Activated CD8-positive, alpha-beta memory T cell treated with anti-CD3 and anti-CD28 coated beads for 48 hours (primary cell): ENCODE measurements at regions not wholly inside any gene's neighbourhood (a gene's known extent, or its start where the extent isn't known, plus 50 kb on each side); places are given as distances from the start of the nearest gene placed in this dataset.

Experiments used
- DNase-seq, 3 experiments: peaks; one replicate each; pipeline ENCODE4 v3.0.0-alpha.2; 2020; ENCODE audit warnings: low read depth in 2 of 3, low spot score in 2 of 3

DNA sequence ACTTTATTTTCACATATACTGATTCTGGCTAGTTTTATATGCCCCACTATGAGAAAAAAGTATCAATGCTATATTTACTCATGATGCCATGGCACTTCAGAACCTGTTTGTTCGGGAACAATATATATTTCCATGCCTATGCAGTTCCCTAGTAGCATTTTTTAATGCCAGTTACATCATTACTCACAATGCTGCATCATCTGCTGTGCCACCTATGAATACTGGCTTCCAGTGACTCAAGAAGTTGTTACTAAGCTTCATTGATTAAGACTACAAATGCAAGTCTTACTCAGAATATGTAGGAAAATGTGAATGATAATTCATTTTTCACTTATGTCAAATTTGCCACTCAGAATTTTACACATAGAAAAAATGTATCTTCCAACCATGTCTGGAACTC is 97.9 kb downstream of the MAFB start:
- no peak for DNase-seq

DNA sequence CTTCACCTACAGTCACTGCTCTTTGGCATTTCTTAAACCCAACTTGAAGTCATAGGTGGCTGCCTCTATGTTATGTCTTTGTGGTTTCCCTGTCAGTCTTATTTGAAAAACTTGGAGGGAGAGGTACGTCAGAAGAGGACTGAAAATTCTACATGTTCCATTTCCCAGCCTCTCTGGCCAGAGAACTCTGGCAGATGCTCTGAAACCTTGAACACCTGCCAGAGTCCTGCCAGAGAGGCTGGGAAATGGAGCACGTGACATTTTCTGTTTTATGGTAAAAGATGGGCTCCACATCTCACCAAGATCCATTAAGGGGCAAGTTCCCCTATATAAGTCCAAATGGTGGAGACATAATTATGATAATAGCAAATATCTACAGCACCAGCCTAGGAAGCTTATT is 99.5 kb downstream of the MAFB start:
- no peak for DNase-seq

DNA sequence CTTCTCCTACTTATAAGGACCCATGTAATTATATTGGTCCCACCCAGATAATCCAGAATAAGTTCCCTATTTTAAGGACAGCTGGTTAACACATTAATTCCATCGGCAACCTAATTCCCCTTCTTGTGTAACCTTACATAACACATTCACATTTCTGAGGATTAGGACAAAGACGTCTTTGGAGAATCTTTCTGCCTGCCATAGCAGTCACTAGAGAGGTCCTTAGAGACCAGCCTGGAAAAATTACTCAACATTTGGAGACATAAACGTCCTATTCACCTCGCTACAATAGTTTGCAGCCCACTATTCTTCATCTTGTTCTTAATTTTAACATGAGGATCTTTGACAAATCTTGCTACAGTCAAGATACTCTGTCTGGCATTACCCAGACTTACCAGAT is 100.1 kb downstream of the MAFB start:
- DNase-seq: no peak

DNA sequence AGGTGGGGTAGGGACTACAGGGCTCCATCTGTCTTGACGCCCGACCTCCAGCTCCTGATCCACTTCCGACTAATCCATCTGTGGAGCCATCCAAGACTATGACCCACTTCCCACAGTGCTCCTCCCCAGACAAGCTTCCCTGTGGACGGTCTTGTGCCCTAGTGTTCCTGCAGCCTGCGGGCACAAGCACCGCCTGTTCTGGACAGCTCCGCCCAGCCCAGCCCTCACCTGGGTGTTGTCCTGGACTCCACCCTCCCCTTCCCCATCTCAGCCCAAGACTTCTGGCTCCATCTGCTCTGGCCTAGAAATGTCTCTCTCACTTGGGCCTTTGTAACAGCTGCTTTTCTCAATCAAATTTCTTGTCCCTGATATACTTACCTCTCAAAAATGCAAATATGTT is 102.0 kb downstream of the MAFB start:
- no peak for DNase-seq

DNA sequence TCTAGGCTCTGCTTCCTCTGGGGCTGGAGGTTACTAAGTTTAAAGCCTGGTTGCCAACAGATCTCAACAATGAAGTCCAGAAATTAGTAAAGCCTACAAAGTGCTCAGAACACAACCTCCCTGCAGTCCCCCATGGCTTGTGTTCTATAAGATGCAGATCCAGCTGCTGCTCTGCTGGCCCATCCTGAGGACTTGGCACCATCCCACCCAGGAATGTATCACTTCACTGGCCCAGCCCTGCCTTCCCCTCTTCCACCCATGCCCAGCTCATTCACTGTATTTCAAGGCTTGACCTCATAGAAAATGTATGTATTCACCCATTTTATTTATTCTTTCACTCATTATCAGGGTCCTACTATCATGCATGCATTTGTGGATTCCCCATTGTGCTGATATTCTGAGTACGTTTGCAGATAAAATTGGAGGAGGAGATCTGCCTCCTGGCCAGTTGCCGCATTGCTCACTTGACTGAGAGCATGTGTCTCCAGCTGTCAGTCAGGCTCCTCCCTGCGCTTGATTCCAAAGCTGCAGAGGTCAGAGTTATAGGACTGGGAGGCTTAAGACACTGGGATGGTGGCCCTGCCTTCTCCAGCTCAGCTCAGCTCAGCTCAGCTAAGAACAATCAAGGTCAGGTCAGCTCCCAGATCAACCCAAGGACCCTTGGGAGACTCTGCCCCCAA is 104.8 kb downstream of the MAFB start:
- no peak for DNase-seq

DNA sequence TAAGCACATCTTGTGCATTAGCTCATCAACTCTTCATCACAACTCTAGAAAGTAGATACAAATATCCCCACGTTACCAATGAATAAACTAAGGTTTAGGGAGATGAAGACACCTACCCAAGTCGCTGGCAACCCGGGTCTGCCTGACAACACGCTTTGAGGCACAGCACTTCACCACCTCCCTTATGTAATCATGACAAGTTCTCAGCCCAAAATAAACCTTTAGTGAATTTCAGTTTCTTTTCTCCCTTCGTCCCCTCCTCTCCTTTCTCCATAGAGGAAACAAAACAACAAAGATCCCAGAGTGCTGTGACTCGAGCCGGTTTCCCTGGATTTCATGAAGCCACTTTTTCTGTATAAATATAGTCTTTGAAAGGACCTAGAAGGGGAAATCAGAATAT is 105.4 kb downstream of the MAFB start:
- no peak for DNase-seq

DNA sequence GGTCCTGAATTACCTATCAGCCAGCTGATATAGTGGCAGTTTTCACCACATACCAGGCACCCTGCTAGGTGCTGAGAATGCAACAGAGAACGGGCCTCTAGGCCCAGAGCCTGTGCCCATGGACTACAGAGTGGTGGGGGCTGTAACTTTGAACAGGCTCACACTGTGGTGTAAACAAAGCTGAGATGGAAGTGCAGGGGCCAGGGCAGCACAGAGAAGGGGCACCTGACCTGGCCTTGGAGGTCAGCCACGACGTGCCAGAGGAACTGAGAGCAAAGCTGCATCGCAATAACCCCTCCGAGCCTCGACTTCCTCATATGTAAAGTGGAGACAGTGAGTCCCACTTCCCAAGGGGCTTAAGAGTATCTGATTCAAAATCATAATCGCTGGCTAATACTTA is 105.8 kb downstream of the MAFB start:
- no peak for DNase-seq

DNA sequence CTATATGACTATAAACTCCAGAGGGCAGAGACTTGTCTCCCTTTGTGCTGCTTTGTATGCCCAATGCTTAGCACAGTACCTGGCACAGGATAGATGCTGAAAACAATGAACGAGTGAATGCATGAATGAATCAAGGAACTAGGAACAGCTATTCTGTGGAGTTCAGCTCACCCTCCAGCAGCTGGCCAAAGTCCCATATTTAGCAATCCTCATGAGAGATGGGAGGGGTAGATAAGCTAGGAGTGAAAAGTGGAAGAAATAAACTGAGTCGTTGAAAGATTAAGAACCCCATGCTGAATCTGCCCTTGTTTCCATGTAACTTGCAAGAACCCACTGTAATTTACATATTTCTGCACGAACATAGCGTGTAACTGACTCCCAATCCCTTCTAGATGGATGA is 106.5 kb downstream of the MAFB start:
- no peak for DNase-seq

DNA sequence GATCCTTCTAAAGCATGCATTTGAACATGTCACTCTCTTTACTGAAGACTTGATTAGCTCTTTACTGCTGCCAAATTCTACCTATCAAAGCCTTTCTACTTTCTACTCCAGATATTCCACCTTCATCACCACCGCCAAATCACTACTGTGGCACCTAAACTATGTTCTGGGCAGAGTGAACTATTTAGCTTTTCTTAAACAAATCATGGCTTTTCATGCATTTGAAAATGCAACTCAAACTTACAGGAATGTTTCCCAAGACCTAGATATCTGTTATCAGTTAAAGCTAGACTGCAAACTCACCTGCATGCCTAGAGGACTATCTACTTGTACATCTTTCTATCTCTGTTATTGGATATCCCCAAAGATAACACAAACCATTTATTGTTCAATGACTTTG is 109.3 kb downstream of the MAFB start:
- DNase-seq: no peak

DNA sequence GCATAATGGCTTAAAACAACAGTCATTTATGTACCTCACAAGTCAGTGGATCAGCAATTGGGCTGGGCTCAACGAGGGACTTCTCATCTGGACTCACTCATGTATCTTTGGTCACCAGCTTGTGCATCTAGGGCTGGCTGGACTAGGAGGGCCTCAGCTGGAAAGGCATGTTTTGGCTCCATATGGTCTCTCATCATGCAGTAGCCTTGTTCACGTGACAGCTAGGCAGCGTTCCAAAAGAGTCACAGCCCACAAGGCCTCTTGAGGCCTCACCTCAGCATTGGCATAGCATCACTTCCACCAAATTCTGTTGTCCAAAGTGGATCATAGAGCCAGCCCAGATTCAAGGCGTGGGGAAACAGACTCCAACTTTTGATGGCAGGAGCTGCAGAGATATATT is 110.1 kb downstream of the MAFB start:
- DNase-seq: no peak

DNA sequence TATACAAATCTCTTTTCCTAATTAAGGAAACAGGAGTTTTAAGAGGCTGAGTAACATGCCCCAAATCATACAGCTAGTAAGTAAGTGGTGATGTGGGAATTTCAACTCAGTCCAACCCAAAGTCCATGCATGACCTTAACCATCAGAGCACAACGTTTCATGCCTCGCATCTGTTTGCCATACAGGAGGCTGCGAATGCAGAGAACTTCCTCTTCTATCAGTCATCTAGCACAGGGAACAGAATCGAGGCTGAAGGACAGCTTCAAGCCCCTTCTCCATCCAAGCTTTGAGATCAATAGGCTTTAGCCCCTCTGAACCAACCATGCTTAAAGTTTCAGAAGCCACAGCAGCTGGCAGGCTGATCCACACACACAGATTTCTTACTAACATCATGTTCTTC is 113.2 kb downstream of the MAFB start:
- DNase-seq: no peak

DNA sequence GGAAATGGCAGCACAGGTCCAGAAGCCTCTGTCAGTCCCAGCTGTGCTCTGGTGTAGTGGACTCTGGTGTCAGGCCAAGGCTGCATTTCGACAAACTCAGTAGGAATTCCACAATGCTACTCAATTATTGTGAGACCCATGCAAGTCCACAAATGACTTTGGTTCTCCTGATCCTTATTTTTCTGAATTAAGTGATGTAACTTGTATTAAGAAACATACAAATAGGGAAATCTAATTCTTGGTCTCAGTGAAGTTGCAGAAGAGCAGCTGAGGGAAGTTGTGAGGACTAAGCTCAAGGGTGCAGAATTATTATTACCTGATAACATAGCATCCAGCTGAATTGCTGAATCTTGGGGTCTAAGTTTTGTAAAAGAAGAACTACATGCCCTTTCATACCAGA is 116.8 kb downstream of the MAFB start:
- DNase-seq: no peak

DNA sequence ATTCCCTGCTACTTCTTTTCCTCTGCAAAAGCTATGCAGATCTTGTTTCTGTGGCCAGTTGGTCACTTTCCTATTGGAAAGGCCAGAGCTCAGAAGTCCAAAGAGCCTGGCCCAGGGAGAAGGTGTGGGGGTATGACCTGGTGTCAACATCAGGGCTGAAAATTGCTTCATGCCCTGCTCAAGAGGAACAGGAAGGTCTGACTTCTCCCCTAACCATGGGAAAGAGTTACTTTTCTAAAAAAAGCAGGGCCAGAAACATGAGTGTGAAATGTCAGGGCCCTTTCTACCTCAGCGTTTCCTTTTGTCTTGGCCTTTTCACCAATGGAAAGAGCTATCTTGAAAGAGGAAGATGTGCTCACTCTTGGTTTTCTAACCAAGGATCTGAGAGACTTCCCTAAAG is 117.4 kb downstream of the MAFB start:
- DNase-seq: no peak

DNA sequence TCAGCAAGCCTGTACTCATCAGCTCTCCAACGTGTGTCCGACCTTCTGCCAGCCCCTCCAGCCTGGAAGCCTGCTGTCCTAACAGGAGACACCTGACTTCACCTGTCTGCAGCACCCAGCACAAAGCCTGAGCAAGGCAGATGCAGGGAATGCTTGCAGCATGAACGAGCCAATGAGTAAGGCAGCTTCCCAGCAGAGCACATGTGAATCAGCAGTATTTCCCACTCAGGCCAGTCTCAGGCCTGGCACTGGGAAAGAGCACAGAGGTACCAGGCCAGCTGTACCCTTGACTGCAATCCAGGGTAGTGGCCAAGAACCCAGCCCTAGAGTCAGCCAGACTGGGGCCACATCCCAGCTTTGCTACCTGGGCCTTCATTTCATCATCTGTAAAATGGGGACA is 120.8 kb downstream of the MAFB start:
- DNase-seq: no peak

DNA sequence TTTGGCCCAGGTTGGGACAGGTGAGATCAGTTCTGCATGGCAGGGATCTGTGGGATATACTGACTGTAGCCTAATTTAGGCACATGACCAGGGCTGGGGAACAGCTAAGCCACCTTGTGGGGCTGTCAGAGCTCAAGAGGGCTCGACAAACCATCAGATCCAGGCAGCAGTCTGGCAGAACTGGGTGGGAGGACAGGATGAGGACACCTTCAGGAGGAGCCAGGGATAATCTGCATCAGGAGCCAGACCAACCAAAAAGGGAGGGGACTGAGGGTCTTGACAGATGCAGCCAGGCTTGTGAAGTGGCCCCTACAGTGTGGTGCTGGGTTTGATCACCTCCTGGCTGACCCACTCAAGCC is 123.4 kb downstream of the MAFB start:
- no peak for DNase-seq

DNA sequence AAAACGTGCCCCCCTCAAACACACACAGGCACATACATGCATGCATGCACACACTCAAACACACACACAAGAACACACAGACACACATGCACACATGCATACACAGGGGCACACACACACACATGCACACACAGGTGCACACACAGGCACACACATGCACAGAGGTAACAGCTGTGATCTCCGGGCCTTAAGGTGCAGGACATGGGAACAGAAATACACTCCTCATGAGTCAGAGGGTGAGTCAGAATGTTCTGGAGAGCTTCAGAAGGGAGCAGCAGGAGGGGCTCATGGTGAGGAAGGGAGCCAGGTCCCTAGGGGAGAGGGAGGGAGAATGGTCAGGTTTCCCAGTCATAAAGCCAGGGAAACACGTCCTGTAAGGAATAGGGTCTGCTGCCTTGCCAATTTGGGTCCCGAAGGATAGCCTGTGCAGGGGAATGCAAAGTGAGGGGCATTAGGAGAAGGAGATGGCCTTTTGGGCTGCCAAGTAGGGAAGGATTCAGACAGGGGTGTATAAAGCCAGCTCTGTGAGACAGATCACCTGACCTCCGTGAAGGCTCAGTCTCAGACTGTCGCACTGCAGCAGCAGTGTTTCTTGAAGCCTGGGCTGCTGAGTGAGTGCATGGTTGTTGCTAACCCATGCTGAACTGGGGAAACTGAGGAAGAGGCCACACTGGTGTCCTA is 123.9 kb downstream of the MAFB start:
- DNase-seq: no peak

DNA sequence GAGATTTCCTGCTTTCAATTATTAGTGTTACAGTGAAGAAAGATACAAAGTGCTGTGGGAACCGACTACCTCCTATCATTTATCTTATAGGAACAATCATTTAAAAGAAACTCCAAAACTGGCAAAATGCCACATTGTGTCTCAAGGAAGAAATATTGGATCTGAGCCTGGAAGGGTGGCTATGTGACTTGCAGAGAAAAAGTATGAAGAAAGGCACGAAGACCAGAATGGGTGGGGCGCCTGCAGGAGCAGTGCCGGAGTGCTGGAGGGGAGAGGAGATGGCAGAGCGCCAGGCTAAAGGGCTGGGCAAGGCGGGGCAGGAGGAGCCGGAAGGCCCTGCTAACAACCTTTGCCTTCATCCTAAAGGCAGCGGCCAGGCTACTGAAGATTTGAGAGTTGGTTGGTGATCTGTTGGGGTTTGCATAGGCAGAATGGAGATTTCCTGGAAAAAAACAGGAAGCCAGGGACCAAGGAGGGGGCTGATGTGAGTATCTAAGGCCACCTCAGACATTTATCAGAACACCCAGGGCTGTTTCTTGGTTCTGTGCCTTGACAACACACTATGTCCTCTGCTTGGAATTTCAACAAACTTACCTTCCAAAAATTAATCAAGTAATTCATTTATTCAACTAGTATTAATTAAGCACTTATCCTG is 125.6 kb downstream of the MAFB start:
- DNase-seq: no peak

DNA sequence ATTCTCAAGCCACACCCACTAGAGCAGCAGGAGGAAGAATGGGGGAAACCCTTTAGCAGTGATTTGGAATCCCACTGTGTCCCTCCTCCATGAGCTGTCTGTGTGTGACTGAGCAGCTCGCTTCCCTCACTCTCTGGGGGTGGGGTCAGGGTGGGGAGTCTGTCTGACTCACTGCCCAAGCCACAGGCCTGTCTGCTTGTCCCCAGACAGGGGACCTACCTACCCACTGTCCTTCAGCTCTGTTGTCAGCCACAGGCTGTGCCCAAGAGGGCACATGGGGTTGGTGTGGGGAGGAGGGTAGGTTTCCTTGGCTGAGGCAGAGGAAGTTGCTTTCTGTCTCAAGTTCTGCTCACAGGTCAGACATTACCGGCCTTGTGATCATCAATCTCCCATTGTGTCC is 127.0 kb downstream of the MAFB start:
- DNase-seq: no peak

DNA sequence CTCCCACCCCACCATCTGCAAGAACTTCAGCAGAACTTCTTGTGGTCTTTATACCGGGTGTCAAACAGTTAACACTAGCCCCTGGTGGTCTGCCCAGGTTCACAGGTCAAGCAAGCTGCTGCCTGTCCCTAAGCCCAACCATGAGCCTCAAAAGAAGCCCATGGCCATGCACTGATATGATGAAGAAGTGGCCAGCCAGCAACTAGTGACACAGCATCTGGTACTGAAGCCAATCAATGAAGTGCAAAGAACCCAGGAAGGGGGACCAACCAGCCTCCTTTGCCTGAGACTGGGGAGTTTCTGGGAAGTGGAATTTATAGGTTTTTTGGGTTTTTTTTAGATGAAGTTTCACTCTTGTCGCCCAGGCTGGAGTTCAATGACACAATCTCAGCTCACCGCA is 127.8 kb downstream of the MAFB start:
- no peak for DNase-seq

DNA sequence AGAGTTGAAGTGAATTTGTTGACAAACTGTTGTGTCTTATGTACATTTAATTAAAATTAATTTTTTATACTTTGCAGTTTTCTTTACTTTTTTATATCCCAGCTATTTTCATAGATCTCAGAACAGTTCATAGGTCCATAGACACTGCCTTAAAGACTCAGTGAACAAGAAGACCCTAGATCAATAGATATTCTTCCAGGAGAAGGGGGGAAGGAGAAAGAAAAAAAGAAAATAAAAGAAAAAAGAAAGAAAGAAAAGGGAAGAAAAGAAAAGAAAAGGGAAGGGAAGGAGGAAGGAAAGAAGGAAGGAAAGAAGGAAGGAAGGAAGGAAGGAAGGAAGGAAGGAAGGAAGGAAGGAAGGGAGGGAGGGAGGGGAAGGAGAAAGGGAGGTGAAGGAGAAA is 130.8 kb downstream of the MAFB start:
- DNase-seq: no peak

DNA sequence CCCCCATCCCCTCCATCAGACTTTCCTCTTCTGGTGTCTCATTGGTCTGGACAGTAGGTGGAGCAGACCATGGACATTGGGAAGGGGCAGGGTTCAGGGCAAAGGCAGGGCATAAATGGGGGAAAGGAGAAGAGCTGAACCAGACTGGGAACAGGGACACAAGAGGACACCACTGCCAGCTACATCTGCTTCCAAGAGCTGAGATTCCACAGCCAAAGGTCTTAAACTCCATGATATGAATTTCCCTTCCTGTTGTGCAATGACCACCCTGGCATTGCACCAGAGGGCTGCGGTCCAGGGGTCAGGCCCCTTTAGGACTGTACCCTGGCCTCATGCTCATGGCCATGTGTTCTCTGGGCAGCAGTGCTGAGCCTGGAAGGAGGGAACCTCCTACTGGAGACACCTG is 137.9 kb downstream of the MAFB start:
- DNase-seq: no peak

DNA sequence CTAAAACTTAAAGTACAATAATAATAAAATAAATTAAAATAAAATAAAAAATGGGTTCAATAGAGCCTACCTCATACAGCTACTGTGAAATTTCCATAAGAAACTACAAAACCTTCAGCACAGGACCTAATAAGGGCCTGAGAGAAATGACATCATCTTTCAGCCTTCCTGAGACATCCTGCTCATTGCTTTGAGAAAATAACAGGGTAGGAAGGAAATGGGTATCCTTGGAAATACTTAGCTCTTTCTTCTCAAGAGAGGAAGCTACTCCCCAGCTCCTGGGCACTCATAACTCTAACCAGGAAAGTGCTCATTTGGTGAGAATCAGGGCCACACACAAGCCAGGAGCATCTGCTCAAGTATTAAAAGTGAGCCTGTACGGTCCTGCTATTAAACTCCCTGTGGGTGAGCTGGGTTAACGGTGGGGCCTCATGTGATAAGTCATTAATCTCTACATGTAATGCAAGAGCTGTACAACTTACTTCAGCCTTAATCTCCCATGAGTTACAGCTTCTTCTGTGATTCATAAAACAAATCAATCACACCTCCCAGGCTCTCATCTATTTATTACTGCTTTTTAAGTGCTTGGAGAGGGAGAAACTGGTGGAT is 141.4 kb downstream of the MAFB start:
- DNase-seq: no peak
